Activated T-cell treated with anti-CD3 and anti-CD28 coated beads, Interleukin-2, amount 50 U/mL, for 48 hours (primary cell): ENCODE measurements at regions not wholly inside any gene's neighbourhood (a gene's known extent, or its start where the extent isn't known, plus 50 kb on each side); places are given as distances from the start of the nearest gene placed in this dataset.

Experiments used
- DNase-seq, 2 experiments: peaks; one replicate each; pipeline ENCODE4 v3.0.0-alpha.2; 2020

GRCh38 chr20:48571949-48572847 lies 255.6 kb downstream of the PREX1 start:
- no peak for DNase-seq

GRCh38 chr20:48569679-48570078 lies 258.1 kb downstream of the PREX1 start:
- DNase-seq: no peak

GRCh38 chr20:48568520-48568919 lies 259.3 kb downstream of the PREX1 start:
- DNase-seq: no peak

- DNase-seq: no peak
Measured at GRCh38 chr20:48567145-48567544, 260.7 kb downstream of the PREX1 start.

GRCh38 chr20:48564982-48565539 lies 262.7 kb downstream of the PREX1 start:
- no peak for DNase-seq

GRCh38 chr20:48563191-48563870 lies 264.5 kb downstream of the PREX1 start:
- peak in 1 of 2 experiments; percentile 22 for DNase-seq

GRCh38 chr20:48562586-48563116 lies 265.1 kb downstream of the PREX1 start:
- no peak for DNase-seq

- no peak for DNase-seq
Measured at GRCh38 chr20:48558906-48559305, 268.9 kb downstream of the PREX1 start.

- no peak for DNase-seq
Measured at GRCh38 chr20:48557380-48557779, 270.4 kb downstream of the PREX1 start.

GRCh38 chr20:48556956-48557355 lies 270.8 kb downstream of the PREX1 start:
- DNase-seq: no peak

- DNase-seq: no peak
Measured at GRCh38 chr20:48552550-48552949, 275.2 kb downstream of the PREX1 start.

- DNase-seq: no peak
Measured at GRCh38 chr20:48550814-48551213, 277.0 kb downstream of the PREX1 start.

- DNase-seq: no peak
Measured at GRCh38 chr20:48547664-48548063, 280.1 kb downstream of the PREX1 start.

GRCh38 chr20:48544402-48545339 lies 283.1 kb downstream of the PREX1 start:
- DNase-seq: no peak

- no peak for DNase-seq
Measured at GRCh38 chr20:48541581-48542071, 286.2 kb downstream of the PREX1 start.

GRCh38 chr20:48538856-48539255 lies 288.9 kb downstream of the PREX1 start:
- no peak for DNase-seq

- DNase-seq: no peak
Measured at GRCh38 chr20:48538058-48538825, 289.6 kb downstream of the PREX1 start.

GRCh38 chr20:48536206-48536605 lies 291.6 kb downstream of the PREX1 start:
- DNase-seq: no peak

GRCh38 chr20:48535556-48535955 lies 292.2 kb downstream of the PREX1 start:
- DNase-seq: no peak

- no peak for DNase-seq
Measured at GRCh38 chr20:48532028-48532427, 295.8 kb downstream of the PREX1 start.

- no peak for DNase-seq
Measured at GRCh38 chr20:48531505-48531904, 296.3 kb downstream of the PREX1 start.
